ENCODE measurements at regions not wholly inside any gene's neighbourhood (a gene's known extent, or its start where the extent isn't known, plus 50 kb on each side); places are given as distances from the start of the nearest gene placed in this dataset.
"Not testable (repeated sequence)": the region's sequence is repeated elsewhere in the genome, so short reads cannot be mapped to it uniquely, and the experiment has no call there.

DNA sequence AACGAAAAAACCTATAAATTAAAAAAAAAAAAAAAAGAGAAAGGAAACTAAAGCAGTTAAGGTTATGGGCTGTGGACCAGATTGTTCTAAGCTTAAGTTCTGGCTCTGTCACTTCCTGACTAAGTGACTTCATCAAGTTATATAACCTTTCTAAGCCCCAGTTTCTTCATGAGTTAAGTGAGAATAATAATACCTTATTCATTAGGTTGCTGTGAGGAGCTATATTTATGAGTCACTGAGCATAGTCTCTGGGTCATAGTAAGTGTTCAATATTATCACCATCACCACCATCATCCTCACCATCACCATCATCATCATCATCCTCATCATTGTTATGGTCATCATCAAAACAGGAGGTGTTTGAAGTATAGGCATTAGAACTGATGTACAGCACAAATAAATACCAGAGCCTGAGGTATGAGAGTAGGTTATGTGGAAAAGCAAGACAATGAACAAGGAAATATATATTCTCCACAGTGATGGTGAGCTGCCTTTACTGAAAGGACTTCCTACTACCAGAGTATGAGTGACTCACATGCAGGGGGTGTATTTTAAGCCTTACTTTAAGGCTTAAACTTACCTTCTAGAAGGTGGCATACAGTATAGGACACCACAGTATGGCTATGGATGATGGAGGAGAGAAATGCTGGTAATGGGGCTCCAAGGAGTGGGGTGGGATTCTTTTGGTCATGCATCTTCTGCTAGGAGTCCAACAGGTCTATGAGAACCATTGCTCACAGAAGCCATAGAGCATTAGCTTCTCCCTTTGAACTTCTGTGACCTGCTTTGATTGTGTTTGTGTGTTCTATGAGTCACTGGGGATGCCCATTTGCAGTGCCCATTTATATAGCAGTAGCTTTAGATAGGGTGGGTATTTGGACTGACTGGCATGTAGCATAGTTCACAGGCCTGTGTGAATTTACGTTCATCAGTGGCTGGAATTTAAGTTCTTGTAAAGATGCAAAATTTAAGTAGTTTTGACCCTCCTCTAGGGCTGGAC is 104.4 kb downstream of the KLF5 start:
- no peaks in the 10 kb centered on the region for H3K4me1 ChIP-seq (ENCODE audit: insufficient read depth, low read length)
- DNase-seq (no peak), ATAC-seq (ENCODE audit: poor library complexity) (no peak)
- H3K4me1 Mint-ChIP-seq (ENCODE audit: low read depth) = no peaks in the 10 kb centered on the region
- no peaks in the 10 kb centered on the region for H3K27me3 Mint-ChIP-seq
- H3K4me3 Mint-ChIP-seq = no peak overlapping the region
- no peaks in the 10 kb centered on the region for H3K36me3 ChIP-seq (ENCODE audit: insufficient read depth, low read length)
- H3K27ac Mint-ChIP-seq = no peak overlapping the region
- no peaks in the 10 kb centered on the region for H3K27me3 ChIP-seq (ENCODE audit: control insufficient read depth in 1 of 2, insufficient read depth in 2 of 2, low read length in 2 of 2)
- no peak overlapping the region for H3K27ac ChIP-seq (ENCODE audit: low read depth in 1 of 2, low read length in 2 of 2)
- no peaks in the 10 kb centered on the region for H3K9me3 ChIP-seq (ENCODE audit: control insufficient read depth in 1 of 2, insufficient read depth in 1 of 2, low read length in 2 of 2)
- H3K36me3 Mint-ChIP-seq (ENCODE audit: low read depth) = no peaks in the 10 kb centered on the region
- CTCF ChIA-PET = no interaction called here
- no peak overlapping the region for H3K4me3 ChIP-seq (ENCODE audit: low read length)
- intact Hi-C loops (cut with DNase I, micrococcal nuclease) = no loop called here
- POLR2A ChIA-PET = no interaction called here
- H3K9me3 Mint-ChIP-seq = no peaks in the 10 kb centered on the region
- TF ChIP-seq, protein P1, sequence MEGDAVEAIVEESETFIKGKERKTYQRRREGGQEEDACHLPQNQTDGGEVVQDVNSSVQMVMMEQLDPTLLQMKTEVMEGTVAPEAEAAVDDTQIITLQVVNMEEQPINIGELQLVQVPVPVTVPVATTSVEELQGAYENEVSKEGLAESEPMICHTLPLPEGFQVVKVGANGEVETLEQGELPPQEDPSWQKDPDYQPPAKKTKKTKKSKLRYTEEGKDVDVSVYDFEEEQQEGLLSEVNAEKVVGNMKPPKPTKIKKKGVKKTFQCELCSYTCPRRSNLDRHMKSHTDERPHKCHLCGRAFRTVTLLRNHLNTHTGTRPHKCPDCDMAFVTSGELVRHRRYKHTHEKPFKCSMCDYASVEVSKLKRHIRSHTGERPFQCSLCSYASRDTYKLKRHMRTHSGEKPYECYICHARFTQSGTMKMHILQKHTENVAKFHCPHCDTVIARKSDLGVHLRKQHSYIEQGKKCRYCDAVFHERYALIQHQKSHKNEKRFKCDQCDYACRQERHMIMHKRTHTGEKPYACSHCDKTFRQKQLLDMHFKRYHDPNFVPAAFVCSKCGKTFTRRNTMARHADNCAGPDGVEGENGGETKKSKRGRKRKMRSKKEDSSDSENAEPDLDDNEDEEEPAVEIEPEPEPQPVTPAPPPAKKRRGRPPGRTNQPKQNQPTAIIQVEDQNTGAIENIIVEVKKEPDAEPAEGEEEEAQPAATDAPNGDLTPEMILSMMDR (IDR thresholded peaks at IDR 0.05) = no peak

DNA sequence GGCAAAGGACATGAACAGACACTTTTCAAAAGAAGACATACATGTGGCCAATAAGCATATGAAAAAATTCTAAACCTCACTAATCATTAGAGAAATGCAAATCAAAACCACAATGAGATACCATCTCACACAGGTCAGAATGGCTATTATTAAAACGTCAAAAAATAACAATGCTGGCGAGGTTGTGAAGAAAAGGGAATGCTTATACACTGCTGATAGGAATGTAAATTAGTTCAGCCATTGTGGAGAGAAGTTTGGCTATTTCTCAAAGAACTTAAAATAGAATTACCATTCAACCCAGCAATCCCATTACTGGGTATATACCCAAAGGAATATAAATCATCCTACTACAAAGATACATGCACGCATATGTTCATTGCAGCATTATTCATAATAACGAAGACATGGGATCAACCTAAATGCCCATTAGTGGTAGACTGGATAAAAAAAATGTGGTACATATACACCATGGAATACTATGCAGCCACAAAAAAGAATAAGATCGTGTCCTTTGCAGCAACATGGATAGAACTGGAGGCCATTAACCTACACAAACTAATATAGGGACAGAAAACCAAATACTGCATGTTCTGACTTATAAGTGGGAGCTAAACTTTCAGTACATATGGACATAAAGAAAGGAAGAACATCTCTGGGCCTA is 101.7 kb downstream of the KLF5 start:
- H3K36me3 Mint-ChIP-seq (ENCODE audit: low read depth); H3K27me3 Mint-ChIP-seq; H3K4me1 Mint-ChIP-seq (ENCODE audit: low read depth); H3K4me3 ChIP-seq (ENCODE audit: low read length); H3K4me3 Mint-ChIP-seq; H3K27me3 ChIP-seq (ENCODE audit: control insufficient read depth in 1 of 2, insufficient read depth in 2 of 2, low read length in 2 of 2); intact Hi-C loops (cut with DNase I, micrococcal nuclease); H3K4me1 ChIP-seq (ENCODE audit: insufficient read depth, low read length); POLR2A ChIA-PET; H3K27ac Mint-ChIP-seq; ATAC-seq (ENCODE audit: poor library complexity); H3K27ac ChIP-seq (ENCODE audit: low read depth in 1 of 2, low read length in 2 of 2); CTCF ChIA-PET; H3K9me3 ChIP-seq (ENCODE audit: control insufficient read depth in 1 of 2, insufficient read depth in 1 of 2, low read length in 2 of 2); DNase-seq; H3K36me3 ChIP-seq (ENCODE audit: insufficient read depth, low read length); H3K9me3 Mint-ChIP-seq: not testable (repeated sequence)

DNA sequence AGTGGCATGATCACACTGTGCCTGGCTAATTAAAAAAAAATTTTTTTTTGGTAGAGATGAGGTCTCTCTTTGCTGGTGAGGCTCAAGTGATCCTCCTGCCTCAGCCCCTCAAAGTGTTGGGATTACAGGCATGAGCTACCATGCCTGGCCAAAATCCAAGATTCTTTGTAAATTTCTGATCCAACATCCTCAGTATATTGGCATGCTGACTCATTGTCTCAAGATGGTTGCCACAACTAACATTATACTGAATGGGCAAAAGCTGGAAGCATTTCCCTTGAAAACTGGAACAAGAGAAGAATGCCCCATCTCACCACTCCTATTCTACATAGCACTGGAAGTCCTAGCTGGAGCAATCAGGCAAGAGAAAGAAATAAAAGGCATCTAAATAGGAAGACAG is 100.0 kb downstream of the KLF5 start:
- Histone ChIP-seq H3K36me3 (ENCODE audit: insufficient read depth, low read length) (no peaks in the 10 kb centered on the region), H3K27ac (ENCODE audit: low read depth in 1 of 2, low read length in 2 of 2) (no peak overlapping the region), H3K4me3 (ENCODE audit: low read length) (no peak overlapping the region), H3K27me3 (ENCODE audit: control insufficient read depth in 1 of 2, insufficient read depth in 2 of 2, low read length in 2 of 2) (no peaks in the 10 kb centered on the region), H3K9me3 (ENCODE audit: control insufficient read depth in 1 of 2, insufficient read depth in 1 of 2, low read length in 2 of 2) (no peaks in the 10 kb centered on the region), H3K4me1 (ENCODE audit: insufficient read depth, low read length) (no peaks in the 10 kb centered on the region)
- intact Hi-C loops (cut with DNase I, micrococcal nuclease) = no loop called here
- Mint-ChIP-seq H3K27ac (no peak overlapping the region), H3K9me3 (no peaks in the 10 kb centered on the region), H3K4me1 (ENCODE audit: low read depth) (no peaks in the 10 kb centered on the region), H3K27me3 (no peaks in the 10 kb centered on the region), H3K4me3 (no peak overlapping the region), H3K36me3 (ENCODE audit: low read depth) (no peaks in the 10 kb centered on the region)
- ATAC-seq (ENCODE audit: poor library complexity) (no peak), DNase-seq (no peak)
- TF ChIP-seq, protein P1 (IDR thresholded peaks at IDR 0.05) = no peak
- CTCF ChIA-PET = no interaction called here
- POLR2A ChIA-PET = no interaction called here
